PC-3 (cell line): ENCODE measurements at regions not wholly inside any gene's neighbourhood (a gene's known extent, or its start where the extent isn't known, plus 50 kb on each side); places are given as distances from the start of the nearest gene placed in this dataset.

ENCODE experiments used
- CTCF ChIP-seq: fragments of 300-600 bp; sonication (generic); conservative IDR thresholded peaks from 2 replicates; pipeline ENCODE4 v1.5.1; 2017; ENCODE audit warnings: antibody characterized with exemption, low read depth, mild to moderate bottlenecking, low read length
- EZH2 ChIP-seq: fragments of 300-600 bp; sonication (generic); IDR thresholded peaks from one replicate; pipeline ENCODE4 v1.6.1; 2017; ENCODE audit warnings: antibody characterized with exemption, mild to moderate bottlenecking, low read length; ENCODE audit not compliant: unreplicated experiment
- EZH2phosphoT487 ChIP-seq: fragments of 300-600 bp; sonication (generic); IDR thresholded peaks from 2 replicates; pipeline ENCODE4 v1.6.1; 2018; ENCODE audit warnings: mild to moderate bottlenecking, antibody characterized with exemption, low read length, borderline replicate concordance

- TF ChIP-seq CTCF = no peak
- TF ChIP-seq EZH2 = no peak
- no peak for TF ChIP-seq EZH2phosphoT487
These were observed 424.8 kb upstream of the BTBD3 start for GRCh38 chr20:11492846-11493245.
